ENCODE measurements at regions not wholly inside any gene's neighbourhood (a gene's known extent, or its start where the extent isn't known, plus 50 kb on each side); places are given as distances from the start of the nearest gene placed in this dataset.

DNA sequence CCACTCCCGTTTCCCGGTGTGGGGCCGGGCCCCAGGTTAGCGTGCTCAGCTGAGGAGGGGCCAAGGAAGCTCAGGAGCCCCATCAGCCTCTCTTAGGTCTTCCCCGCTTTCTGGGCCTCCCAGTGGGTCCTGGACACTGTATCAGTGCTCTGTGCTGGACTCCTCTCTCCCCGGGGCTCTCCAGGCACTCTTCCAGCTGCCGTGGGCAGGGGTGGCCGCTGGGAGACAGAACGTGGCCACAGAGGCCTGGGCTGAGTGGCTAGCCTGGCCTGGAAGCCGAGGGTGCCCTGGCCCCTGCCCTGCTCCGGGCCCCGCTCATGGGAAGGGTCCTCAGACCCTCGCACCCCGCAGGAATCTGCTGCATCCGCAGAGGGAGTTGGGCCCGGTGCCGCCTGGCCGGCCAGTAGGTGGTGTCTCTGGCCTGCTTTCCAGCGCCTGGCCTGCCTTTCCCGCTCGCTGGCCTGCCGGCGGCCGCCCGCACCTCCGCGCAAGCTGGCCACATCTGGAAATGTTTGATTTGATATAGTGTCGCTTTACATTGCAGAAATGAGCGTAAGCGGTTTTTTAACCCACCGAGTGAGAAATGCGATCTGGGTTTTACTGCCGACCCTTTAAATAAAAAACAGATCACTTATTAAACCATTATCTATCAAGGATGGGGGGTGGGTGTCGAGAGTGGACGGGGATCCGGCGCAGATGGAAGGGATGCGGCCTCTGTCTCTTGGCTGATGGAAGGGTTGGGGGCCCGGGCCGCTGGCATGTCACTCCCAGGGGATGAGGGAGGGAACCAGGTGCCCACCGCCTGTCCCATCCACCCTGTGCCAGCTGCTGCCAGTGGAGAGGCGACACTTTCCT lies 74.4 kb upstream of the TTC34 start:
- TF ChIP-seq, protein P1, sequence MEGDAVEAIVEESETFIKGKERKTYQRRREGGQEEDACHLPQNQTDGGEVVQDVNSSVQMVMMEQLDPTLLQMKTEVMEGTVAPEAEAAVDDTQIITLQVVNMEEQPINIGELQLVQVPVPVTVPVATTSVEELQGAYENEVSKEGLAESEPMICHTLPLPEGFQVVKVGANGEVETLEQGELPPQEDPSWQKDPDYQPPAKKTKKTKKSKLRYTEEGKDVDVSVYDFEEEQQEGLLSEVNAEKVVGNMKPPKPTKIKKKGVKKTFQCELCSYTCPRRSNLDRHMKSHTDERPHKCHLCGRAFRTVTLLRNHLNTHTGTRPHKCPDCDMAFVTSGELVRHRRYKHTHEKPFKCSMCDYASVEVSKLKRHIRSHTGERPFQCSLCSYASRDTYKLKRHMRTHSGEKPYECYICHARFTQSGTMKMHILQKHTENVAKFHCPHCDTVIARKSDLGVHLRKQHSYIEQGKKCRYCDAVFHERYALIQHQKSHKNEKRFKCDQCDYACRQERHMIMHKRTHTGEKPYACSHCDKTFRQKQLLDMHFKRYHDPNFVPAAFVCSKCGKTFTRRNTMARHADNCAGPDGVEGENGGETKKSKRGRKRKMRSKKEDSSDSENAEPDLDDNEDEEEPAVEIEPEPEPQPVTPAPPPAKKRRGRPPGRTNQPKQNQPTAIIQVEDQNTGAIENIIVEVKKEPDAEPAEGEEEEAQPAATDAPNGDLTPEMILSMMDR (IDR thresholded peaks at IDR 0.05; ENCODE audit: insufficient read depth, low read length, severe bottlenecking) = peak; percentile 12
- FAIRE-seq (no peak), DNase-seq (ENCODE audit: low read depth) (no peak)
- no peak overlapping the region for H3K4me3 ChIP-seq (ENCODE audit: low read depth, low read length)
- H3K36me3 ChIP-seq (ENCODE audit: control insufficient read depth, insufficient read depth, low read length) = no peaks in the 10 kb centered on the region
- H3K27me3 ChIP-seq (ENCODE audit: control insufficient read depth, insufficient read depth, low read length) = no peaks in the 10 kb centered on the region

DNA sequence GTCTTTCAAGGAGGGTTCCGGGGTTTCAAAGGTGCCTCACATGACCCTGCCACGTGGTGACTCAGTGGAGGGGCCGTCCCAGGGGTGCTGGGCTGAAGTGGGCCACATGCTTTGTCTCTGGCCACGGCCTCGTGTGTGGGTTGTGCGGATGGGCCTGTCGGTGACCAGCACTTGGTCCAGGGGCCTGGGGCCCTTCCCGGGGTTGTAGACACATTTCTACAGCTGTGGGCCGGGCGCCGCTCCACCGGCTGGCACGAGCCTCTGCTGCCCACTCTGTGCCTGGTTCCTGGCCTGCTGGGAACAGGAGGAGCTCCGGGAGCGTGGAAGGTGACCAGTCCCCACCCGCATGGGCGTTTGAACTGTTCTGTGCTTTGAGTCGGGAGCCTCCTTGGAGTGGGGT lies 75.4 kb upstream of the TTC34 start:
- Histone ChIP-seq H3K27me3 (ENCODE audit: control insufficient read depth, insufficient read depth, low read length) (no peaks in the 10 kb centered on the region), H3K36me3 (ENCODE audit: control insufficient read depth, insufficient read depth, low read length) (no peaks in the 10 kb centered on the region), H3K4me3 (ENCODE audit: low read depth, low read length) (no peak overlapping the region)
- TF ChIP-seq, protein P1 (IDR thresholded peaks at IDR 0.05; ENCODE audit: insufficient read depth, low read length, severe bottlenecking) = no peak
- DNase-seq (ENCODE audit: low read depth) = no peak
- FAIRE-seq = no peak

DNA sequence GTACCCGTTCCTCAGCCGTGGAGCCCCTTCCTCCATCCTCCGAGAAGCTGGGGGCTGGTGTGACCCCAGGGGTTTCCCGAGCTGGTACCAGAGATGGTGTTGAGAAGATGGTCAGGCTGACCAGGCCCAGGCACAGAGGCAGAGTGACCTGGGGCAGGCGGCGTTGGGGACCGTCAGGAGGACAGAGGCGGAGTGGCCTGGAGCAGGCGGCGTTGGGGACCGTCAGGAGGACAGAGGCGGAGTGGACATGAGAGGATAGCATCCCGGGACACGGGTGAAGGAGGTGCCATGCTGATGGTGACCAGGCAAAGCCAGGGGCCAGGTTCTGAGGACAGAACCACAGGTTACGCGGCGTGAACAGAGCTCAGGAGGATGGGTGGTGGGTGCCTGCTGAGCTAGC lies 75.9 kb upstream of the TTC34 start:
- no peaks in the 10 kb centered on the region for H3K27me3 ChIP-seq (ENCODE audit: control insufficient read depth, insufficient read depth, low read length)
- TF ChIP-seq, protein P1 (IDR thresholded peaks at IDR 0.05; ENCODE audit: insufficient read depth, low read length, severe bottlenecking) = no peak
- FAIRE-seq = no peak

DNA sequence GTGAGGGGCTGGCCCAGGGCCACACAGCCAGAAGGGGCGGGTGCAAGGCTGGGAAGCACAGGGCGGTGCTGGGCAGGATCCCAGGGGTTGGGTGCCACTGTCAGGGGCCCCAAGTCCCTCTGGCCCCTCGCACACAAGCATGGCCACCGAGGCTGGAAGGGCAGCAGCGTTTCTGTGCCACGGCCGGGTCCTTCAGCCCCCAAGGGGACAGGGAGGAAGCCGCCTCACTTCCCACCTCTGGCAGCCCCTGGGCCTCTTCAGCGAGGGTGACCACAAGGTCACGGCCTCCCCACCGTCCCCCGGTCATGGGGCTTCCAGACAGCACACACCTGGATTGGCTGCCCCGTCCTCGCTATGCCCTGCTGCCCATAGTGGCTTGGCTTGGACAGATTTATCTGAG lies 77.1 kb upstream of the TTC34 start:
- FAIRE-seq = no peak

More for the DNA sequence above, 75.9 kb upstream of the TTC34 start:
- Histone ChIP-seq H3K36me3 (ENCODE audit: control insufficient read depth, insufficient read depth, low read length) (no peaks in the 10 kb centered on the region), H3K4me3 (ENCODE audit: low read depth, low read length) (no peak overlapping the region)
- no peak for DNase-seq (ENCODE audit: low read depth)

DNA sequence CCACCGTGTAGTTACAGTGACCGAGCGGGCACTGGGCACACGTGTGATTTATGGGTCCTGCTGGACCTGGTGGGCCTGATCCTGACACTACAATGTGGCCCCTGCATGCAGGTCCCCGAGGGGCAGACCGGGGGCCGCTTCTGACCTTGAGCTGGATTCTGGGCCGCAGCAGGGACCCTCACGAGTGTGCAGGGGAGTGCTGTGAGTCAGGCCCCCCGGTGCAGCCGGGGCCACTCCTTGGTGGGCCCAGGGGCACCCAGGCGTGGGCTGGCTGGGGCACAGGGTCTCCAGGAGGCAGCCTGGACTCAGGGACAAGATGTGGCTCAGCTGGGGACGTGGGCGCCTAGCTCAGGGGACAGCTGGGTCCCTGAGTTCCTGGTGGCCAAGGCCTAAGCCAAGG lies 77.5 kb upstream of the TTC34 start:
- H3K27me3 ChIP-seq (ENCODE audit: control insufficient read depth, insufficient read depth, low read length) = no peaks in the 10 kb centered on the region
- H3K36me3 ChIP-seq (ENCODE audit: control insufficient read depth, insufficient read depth, low read length) = no peaks in the 10 kb centered on the region
- H3K4me3 ChIP-seq (ENCODE audit: low read depth, low read length) = no peak overlapping the region
- FAIRE-seq (no peak), DNase-seq (ENCODE audit: low read depth) (no peak)
- TF ChIP-seq, protein P1 (IDR thresholded peaks at IDR 0.05; ENCODE audit: insufficient read depth, low read length, severe bottlenecking) = no peak

More for the DNA sequence above, 77.1 kb upstream of the TTC34 start:
- TF ChIP-seq, protein P1 (IDR thresholded peaks at IDR 0.05; ENCODE audit: insufficient read depth, low read length, severe bottlenecking) = no peak
- Histone ChIP-seq H3K4me3 (ENCODE audit: low read depth, low read length) (no peak overlapping the region), H3K36me3 (ENCODE audit: control insufficient read depth, insufficient read depth, low read length) (no peaks in the 10 kb centered on the region), H3K27me3 (ENCODE audit: control insufficient read depth, insufficient read depth, low read length) (no peaks in the 10 kb centered on the region)
- DNase-seq (ENCODE audit: low read depth) = no peak
